ENCODE measurements at regions not wholly inside any gene's neighbourhood (a gene's known extent, or its start where the extent isn't known, plus 50 kb on each side); places are given as distances from the start of the nearest gene placed in this dataset.

DNA sequence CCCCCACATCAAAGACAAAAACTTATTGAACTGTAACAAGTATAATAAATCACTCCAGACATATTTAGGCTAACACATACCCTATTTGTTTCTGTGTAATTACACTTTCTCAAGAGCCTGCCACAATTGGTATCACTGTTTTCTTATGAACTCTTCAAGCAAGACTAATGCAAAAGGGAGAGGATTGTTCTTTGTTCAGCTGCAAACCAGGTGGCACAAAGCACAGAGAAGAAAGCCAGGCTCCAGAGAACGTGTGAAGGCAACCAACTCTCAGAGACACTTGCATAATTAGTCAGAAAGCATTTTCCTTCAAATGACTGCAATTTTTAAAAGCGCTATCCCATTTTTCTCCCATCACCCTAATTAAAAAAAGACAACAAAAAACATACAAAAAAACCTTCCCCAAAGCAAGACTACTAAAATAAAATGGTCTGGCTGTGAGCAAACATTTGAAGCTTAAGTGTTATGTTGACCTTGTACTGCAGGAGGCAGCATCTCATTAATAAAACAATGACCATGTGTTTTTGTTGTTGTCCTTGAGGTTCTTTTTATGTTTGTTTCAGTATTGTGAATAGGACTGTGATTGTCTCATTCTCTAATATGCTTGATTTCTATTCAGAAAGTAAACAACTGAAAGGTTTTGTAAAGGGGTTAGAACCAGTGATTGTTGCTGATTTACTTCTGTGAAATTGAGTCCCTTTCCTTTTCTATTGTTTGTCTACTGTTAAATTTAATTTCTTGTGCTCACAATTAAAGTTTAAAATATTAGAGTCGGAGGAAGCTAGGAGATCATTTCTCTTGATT, 452.7 kb upstream of the PDE3A start:
- TF ChIP-seq, protein P1, sequence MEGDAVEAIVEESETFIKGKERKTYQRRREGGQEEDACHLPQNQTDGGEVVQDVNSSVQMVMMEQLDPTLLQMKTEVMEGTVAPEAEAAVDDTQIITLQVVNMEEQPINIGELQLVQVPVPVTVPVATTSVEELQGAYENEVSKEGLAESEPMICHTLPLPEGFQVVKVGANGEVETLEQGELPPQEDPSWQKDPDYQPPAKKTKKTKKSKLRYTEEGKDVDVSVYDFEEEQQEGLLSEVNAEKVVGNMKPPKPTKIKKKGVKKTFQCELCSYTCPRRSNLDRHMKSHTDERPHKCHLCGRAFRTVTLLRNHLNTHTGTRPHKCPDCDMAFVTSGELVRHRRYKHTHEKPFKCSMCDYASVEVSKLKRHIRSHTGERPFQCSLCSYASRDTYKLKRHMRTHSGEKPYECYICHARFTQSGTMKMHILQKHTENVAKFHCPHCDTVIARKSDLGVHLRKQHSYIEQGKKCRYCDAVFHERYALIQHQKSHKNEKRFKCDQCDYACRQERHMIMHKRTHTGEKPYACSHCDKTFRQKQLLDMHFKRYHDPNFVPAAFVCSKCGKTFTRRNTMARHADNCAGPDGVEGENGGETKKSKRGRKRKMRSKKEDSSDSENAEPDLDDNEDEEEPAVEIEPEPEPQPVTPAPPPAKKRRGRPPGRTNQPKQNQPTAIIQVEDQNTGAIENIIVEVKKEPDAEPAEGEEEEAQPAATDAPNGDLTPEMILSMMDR (conservative IDR thresholded peaks at IDR 0.05; ENCODE audit: low read length), result peak; percentile 76
- no peak for TF ChIP-seq EZH2phosphoT487 (IDR thresholded peaks at IDR 0.05; ENCODE audit: borderline replicate concordance)
